Thyroid gland (tissue), 4 donors: ENCODE measurements at regions not wholly inside any gene's neighbourhood (a gene's known extent, or its start where the extent isn't known, plus 50 kb on each side); places are given as distances from the start of the nearest gene placed in this dataset.

Source experiments
- DNase-seq, 2 donors: peaks; one replicate each; pipeline ENCODE4 v3.0.0-alpha.2; 2019
- H3K27ac ChIP-seq, 3 donors: fragments of 200-600 bp; sonication (generic); 1 replicate in 2 of 3; 2 replicates in 1 of 3; pipeline ENCODE4 v1.5.1; 2016 to 2019; ENCODE audit warnings: mild to moderate bottlenecking in 1 of 3, moderate library complexity in 1 of 3
- H3K27me3 ChIP-seq: fragments of 200-600 bp; sonication (generic); one replicate; pipeline ENCODE4 v1.5.1; 2019
- H3K36me3 ChIP-seq, 2 donors: fragments of 200-600 bp; sonication (generic); one replicate each; pipeline ENCODE4 v1.5.1; 2016 to 2019
- H3K4me1 ChIP-seq, 2 donors: fragments of 200-600 bp; sonication (generic); one replicate each; pipeline ENCODE4 v1.5.1; 2017 to 2019
- H3K4me3 ChIP-seq, 3 donors: fragments of 200-600 bp; sonication (generic); replicated peaks in 1 of 3; 1 replicate in 2 of 3; 2 replicates in 1 of 3; pipeline ENCODE4 v1.5.1; 2016; ENCODE audit warnings: mild to moderate bottlenecking in 1 of 3
- H3K9me3 ChIP-seq: fragments of 200-600 bp; sonication (generic); one replicate; pipeline ENCODE4 v1.5.1; 2017
- POLR2A ChIP-seq, 2 donors: fragments of 450-650 bp; IDR thresholded peaks; one replicate each; pipeline ENCODE4 v1.6.1; 2017; ENCODE audit warnings: antibody characterized with exemption in 2 of 2, mild to moderate bottlenecking in 2 of 2, moderate library complexity in 1 of 2
- WGBS, 2 donors: methylation state at CpG; one replicate each; pipeline ENCODE4 v1.1.5; 2017; 5-methylcytosine and 5-hydroxymethylcytosine counted together
- intact Hi-C: fragments of 100-400 bp; cut with DNase I; formaldehyde crosslinking; loops from one replicate; pipeline ENCODE4 v1.15.1; 2023
- TF ChIP-seq, protein P1 (sequence below), 6 experiments: fragments of 200-600 bp in 3 of 6; fragments of 450-650 bp in 3 of 6; sonication (generic) in 3 of 6; IDR thresholded peaks; one replicate each; pipeline ENCODE4 v1.5.1; 2016 to 2019; ENCODE audit warnings: antibody characterized with exemption in 6 of 6, mild to moderate bottlenecking in 2 of 6, inconsistent platforms in 1 of 6, moderate library complexity in 1 of 6

GRCh38 chr18:77677536-77677935 lies 427.9 kb downstream of the GALR1 start:
- no peak for DNase-seq
- H3K9me3 ChIP-seq, result no peaks in the 10 kb centered on the region
- no peaks in the 10 kb centered on the region for H3K36me3 ChIP-seq
- intact Hi-C loops, result no loop called here
- TF ChIP-seq, protein P1, sequence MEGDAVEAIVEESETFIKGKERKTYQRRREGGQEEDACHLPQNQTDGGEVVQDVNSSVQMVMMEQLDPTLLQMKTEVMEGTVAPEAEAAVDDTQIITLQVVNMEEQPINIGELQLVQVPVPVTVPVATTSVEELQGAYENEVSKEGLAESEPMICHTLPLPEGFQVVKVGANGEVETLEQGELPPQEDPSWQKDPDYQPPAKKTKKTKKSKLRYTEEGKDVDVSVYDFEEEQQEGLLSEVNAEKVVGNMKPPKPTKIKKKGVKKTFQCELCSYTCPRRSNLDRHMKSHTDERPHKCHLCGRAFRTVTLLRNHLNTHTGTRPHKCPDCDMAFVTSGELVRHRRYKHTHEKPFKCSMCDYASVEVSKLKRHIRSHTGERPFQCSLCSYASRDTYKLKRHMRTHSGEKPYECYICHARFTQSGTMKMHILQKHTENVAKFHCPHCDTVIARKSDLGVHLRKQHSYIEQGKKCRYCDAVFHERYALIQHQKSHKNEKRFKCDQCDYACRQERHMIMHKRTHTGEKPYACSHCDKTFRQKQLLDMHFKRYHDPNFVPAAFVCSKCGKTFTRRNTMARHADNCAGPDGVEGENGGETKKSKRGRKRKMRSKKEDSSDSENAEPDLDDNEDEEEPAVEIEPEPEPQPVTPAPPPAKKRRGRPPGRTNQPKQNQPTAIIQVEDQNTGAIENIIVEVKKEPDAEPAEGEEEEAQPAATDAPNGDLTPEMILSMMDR (IDR thresholded peaks at IDR 0.05), result no peak
- TF ChIP-seq POLR2A (IDR thresholded peaks at IDR 0.05), result no peak
- no peak overlapping the region for H3K27ac ChIP-seq
- 72 to 83% methylated on average over 6 of the region's 6 CpGs for WGBS, 2 donors
- no peak overlapping the region for H3K4me3 ChIP-seq
- no peaks in the 10 kb centered on the region for H3K4me1 ChIP-seq
- H3K27me3 ChIP-seq, result no peaks in the 10 kb centered on the region

GRCh38 chr18:77679869-77680268 lies 430.2 kb downstream of the GALR1 start:
- TF ChIP-seq, protein P1 (IDR thresholded peaks at IDR 0.05), result no peak
- no peak for TF ChIP-seq POLR2A (IDR thresholded peaks at IDR 0.05)
- Histone ChIP-seq H3K27me3 (no peaks in the 10 kb centered on the region), H3K36me3 (no peaks in the 10 kb centered on the region), H3K27ac (no peak overlapping the region), H3K4me1 (no peaks in the 10 kb centered on the region), H3K4me3 (no peak overlapping the region), H3K9me3 (no peaks in the 10 kb centered on the region)
- intact Hi-C loops, result no loop called here
- no peak for DNase-seq
- 87 to 90% methylated on average over 3 of the region's 3 CpGs for WGBS, 2 donors

GRCh38 chr18:77700051-77700450 lies 450.4 kb downstream of the GALR1 start:
- TF ChIP-seq, protein P1 (IDR thresholded peaks at IDR 0.05), result no peak
- no peak for TF ChIP-seq POLR2A (IDR thresholded peaks at IDR 0.05)
- no peaks in the 10 kb centered on the region for H3K27me3 ChIP-seq
- intact Hi-C loops, result no loop called here
- H3K36me3 ChIP-seq, result no peaks in the 10 kb centered on the region
- DNase-seq, result no peak
- no peak overlapping the region for H3K4me3 ChIP-seq
- no peaks in the 10 kb centered on the region for H3K4me1 ChIP-seq
- no peak overlapping the region for H3K27ac ChIP-seq
- 80 to 85% methylated on average over 6 of the region's 6 CpGs for WGBS, 2 donors
- H3K9me3 ChIP-seq, result no peaks in the 10 kb centered on the region

GRCh38 chr18:77701977-77702376 lies 452.3 kb downstream of the GALR1 start:
- Histone ChIP-seq H3K27ac (no peak overlapping the region), H3K9me3 (no peaks in the 10 kb centered on the region), H3K4me3 (no peak overlapping the region), H3K36me3 (no peaks in the 10 kb centered on the region), H3K27me3 (no peaks in the 10 kb centered on the region), H3K4me1 (no peaks in the 10 kb centered on the region)
- no peak for DNase-seq
- intact Hi-C loops, result no loop called here
- WGBS, 2 donors, result 43 to 79% methylated on average over 1 of the region's 1 CpG
- TF ChIP-seq, protein P1 (IDR thresholded peaks at IDR 0.05), result no peak
- TF ChIP-seq POLR2A (IDR thresholded peaks at IDR 0.05), result no peak

GRCh38 chr18:77702686-77703085 lies 453.0 kb downstream of the GALR1 start:
- H3K36me3 ChIP-seq, result no peaks in the 10 kb centered on the region
- H3K27me3 ChIP-seq, result no peaks in the 10 kb centered on the region
- no peaks in the 10 kb centered on the region for H3K4me1 ChIP-seq
- H3K4me3 ChIP-seq, result no peak overlapping the region
- H3K27ac ChIP-seq, result no peak overlapping the region
- no peak for TF ChIP-seq POLR2A (IDR thresholded peaks at IDR 0.05)
- TF ChIP-seq, protein P1 (IDR thresholded peaks at IDR 0.05), result no peak
- peak in 1 of 2 donors; percentile 5 for DNase-seq
- no peaks in the 10 kb centered on the region for H3K9me3 ChIP-seq
- WGBS, 2 donors, result 22 to 25% methylated on average over 4 of the region's 4 CpGs
- intact Hi-C loops, result no loop called here
